Fibroblast of mammary gland (primary cell): ENCODE measurements at regions not wholly inside any gene's neighbourhood (a gene's known extent, or its start where the extent isn't known, plus 50 kb on each side); places are given as distances from the start of the nearest gene placed in this dataset.

Experiments used
- DNase-seq: peaks from one replicate; pipeline ENCODE4 v3.0.0-alpha.2; 2010; ENCODE audit warnings: low read depth
- H3K4me3 ChIP-seq: 2 replicates; pipeline ENCODE4 v1.5.1; 2011; ENCODE audit warnings: low read depth, mild to moderate bottlenecking, low read length, moderate library complexity; ENCODE audit not compliant: control insufficient read depth
- TF ChIP-seq, protein P1 (sequence below): conservative IDR thresholded peaks from 2 replicates; pipeline ENCODE4 v1.5.1; 2011; ENCODE audit warnings: low read depth, low read length, inconsistent platforms; ENCODE audit not compliant: control insufficient read depth, insufficient read depth

DNA sequence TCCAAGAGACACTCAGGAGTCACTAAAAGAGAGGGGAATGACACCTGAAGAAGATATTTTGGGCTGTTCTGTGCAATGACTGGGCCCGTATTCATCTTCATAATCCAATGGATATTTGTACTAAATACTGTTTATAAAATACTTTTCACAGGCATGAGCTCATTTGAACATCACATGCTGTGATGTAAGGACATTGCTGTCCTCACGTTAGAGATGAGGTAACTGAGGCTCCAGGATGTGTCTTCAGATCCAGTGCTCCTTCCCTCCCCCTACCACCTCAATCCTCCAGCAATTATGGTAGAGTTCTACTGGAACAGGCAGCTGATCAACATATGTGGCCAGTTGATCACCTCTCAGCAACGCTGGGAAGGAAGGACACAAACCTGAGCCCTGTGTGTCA, 139.4 kb upstream of the OSMR start:
- no peak overlapping the region for H3K4me3 ChIP-seq
- DNase-seq: no peak
- TF ChIP-seq, protein P1, sequence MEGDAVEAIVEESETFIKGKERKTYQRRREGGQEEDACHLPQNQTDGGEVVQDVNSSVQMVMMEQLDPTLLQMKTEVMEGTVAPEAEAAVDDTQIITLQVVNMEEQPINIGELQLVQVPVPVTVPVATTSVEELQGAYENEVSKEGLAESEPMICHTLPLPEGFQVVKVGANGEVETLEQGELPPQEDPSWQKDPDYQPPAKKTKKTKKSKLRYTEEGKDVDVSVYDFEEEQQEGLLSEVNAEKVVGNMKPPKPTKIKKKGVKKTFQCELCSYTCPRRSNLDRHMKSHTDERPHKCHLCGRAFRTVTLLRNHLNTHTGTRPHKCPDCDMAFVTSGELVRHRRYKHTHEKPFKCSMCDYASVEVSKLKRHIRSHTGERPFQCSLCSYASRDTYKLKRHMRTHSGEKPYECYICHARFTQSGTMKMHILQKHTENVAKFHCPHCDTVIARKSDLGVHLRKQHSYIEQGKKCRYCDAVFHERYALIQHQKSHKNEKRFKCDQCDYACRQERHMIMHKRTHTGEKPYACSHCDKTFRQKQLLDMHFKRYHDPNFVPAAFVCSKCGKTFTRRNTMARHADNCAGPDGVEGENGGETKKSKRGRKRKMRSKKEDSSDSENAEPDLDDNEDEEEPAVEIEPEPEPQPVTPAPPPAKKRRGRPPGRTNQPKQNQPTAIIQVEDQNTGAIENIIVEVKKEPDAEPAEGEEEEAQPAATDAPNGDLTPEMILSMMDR: no peak

DNA sequence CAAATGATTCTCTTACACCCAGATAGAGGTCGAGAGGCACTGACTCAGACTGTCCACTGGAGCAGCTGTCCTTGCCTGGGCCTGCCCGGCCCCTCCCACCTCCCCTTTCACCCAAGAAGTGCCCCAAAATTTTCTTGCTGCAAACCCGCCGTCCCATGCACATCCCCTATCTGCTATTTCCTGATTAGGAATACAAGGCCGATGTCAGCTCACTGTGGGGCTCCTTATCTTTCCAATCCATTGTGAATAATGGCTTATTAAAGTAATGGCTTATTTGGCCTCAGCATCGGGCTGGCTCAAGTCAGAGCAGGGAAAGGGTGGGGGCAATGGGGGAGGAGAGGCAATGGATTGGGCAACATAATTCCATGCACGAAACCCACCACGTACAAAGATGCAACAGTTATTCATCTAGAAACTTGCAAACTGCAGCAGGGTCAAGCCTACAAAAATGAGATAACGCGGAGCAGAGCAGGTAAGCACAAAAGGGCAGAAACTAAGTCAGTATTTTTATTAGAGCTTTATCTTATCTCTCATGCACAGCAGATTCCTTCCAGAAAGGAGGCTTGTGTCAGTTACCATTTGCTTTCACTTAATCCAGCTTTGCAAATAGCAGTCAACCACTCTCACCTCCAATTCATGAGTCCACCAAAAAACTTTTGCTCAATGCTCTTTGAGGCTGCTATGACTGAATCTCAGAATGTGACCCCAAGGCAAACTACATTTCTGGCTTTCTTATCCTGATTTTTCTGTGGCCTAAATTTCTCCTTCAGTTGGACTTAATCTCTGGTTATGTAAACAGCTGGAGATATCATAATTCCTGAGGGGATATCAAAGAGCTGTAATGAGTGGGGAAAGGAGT, 138.2 kb upstream of the OSMR start:
- no peak overlapping the region for H3K4me3 ChIP-seq
- no peak for DNase-seq
- TF ChIP-seq, protein P1: no peak

DNA sequence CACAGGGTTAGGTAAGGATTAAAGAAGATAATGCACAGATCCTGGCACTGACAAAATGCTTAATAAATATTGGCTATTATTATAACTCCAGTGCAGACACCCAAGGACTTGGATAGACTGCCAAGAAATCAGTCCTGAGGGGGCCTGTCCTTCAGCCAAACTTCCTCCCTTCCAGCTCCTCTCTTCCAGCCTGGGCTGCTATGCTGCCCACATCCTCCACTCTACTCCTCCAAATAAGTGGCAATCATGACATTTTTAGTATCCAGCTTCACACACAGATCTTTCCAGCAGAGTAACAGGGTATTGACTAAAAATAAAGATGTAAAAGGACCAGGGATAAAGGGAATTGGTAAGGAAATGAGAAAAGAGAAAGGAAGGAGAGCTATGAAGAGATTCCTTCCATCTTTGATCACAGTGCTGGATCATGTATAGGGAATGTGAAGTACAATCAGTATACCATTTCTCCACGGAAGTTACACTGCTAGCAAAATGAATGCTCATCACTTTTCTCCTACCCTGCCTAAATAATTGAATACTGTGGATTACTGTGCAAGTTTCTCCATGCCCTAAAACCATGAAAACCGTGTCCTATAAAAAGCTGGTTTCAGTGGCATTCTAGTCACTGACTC, 136.0 kb upstream of the OSMR start:
- no peak for DNase-seq
- H3K4me3 ChIP-seq: no peak overlapping the region
- TF ChIP-seq, protein P1: no peak

DNA sequence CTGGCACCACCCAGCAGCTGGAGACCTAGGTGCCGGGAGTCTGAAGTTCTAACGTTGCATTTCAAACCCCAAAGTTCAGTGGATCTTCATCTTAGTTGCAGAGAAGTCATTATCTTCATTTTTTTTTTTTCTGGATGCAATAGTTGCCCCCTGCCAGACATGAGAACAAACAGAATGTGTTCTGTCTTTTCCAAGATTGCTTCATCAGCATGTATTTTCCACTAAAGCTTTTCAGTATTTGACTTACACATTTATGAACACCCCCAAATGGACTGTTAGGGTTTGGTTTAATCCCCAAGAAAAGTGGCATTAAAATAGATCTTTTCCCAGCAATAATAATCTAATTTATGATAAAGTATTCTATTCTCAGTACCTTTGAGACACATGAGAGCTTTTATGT, 135.2 kb upstream of the OSMR start:
- TF ChIP-seq, protein P1: no peak
- DNase-seq: no peak
- no peak overlapping the region for H3K4me3 ChIP-seq

DNA sequence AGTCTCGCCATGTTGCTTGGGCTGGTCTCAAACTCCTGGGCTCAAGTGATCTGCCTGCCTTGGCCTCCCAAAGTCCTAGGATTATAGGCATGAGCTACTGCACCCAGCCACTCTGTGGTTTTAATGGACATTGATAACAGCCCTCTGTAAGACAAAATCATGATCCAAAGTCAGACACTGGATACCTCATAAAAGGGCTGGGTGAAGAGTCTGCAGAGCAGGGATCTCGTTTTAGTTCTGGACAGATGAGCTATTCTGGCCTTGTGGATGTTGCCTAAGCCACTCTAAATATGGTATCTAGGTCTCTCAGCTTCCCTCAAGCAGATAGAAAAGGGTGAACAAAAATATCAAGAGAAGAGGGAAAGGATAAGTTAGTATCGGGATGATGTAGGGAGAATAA, 133.4 kb upstream of the OSMR start:
- TF ChIP-seq, protein P1: no peak
- DNase-seq: no peak
- H3K4me3 ChIP-seq: no peak overlapping the region

DNA sequence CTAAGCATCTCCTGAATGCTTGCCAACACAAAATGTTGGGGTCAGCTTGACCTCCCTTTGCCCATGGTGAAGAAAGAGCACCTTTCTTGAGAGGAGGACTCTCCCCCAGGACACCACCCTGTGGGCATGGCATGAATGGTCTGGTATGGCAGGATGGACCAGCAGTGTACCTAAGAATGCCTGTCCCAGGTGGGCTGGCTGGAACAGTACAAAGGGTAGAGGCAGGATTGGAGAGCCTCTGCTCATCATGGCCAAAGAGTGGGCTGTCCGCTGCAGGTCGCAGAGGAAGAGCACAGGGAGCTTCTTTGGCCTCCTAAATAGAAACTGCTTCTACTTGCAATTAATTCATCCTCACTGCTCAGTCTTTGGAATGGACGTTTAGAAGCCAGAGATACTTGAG, 131.6 kb upstream of the OSMR start:
- TF ChIP-seq, protein P1: no peak

More for the DNA sequence above, 131.6 kb upstream of the OSMR start:
- H3K4me3 ChIP-seq: no peak overlapping the region
- DNase-seq: no peak
